ENCODE measurements at regions not wholly inside any gene's neighbourhood (a gene's known extent, or its start where the extent isn't known, plus 50 kb on each side); places are given as distances from the start of the nearest gene placed in this dataset.

DNA sequence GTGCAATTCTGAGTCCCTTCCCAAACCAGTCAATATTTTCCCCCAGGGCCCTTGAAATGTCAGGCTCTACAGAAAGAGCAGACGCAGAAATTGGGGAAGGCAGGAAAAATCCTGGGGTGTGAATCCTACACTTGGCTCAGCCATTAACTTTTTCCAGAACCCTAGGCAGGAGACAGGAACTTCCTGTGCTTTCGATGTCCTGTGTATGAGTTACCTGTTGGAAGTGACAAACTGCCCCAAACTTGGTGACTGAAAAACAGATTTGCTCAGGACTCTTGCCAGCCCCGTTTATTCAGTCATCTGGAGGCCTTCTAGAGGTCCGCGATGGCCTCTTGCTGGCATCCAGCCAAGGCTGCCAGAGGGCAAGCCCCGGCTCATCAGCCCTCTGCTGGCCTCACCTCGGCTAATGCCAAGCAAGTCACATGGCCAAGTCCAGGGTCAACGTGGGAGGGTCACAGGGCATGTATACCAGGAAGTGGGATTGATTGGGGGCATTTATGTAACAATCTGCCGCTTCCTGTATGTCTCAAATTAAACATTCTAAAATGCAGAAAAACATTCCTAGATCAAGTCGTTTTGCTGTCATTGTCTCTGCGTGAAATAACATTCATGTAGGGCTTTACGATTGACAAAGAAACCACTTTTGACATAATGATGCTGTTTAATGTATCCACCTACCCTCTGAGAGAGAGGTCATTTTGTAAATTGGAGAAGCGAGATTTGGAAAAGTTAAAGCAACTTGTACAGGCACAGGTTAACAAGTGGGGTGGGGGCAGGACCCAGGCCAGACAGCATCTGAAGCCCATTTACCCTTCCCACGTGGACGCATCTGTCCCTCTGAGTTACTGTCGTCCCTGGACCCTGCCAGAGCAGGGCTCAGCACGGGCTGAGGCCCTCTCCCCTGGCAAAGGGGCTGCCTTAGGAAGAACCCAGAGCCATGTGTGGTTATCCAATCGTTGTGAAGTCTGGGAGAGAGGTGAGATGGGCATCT is 179.4 kb downstream of the INHBB start:
- no peak overlapping the region for H3K27ac ChIP-seq
- no peak for DNase-seq (ENCODE audit: extremely low spot score in 2 of 2)
- H3K4me3 ChIP-seq, result no peak overlapping the region
- no peaks in the 10 kb centered on the region for H3K36me3 ChIP-seq
- intact Hi-C loops (cut with DNase I), result no loop called here
- no peaks in the 10 kb centered on the region for H3K4me1 ChIP-seq
- H3K9me3 ChIP-seq, result no peaks in the 10 kb centered on the region
- no peaks in the 10 kb centered on the region for H3K27me3 ChIP-seq
- TF ChIP-seq, protein P1, sequence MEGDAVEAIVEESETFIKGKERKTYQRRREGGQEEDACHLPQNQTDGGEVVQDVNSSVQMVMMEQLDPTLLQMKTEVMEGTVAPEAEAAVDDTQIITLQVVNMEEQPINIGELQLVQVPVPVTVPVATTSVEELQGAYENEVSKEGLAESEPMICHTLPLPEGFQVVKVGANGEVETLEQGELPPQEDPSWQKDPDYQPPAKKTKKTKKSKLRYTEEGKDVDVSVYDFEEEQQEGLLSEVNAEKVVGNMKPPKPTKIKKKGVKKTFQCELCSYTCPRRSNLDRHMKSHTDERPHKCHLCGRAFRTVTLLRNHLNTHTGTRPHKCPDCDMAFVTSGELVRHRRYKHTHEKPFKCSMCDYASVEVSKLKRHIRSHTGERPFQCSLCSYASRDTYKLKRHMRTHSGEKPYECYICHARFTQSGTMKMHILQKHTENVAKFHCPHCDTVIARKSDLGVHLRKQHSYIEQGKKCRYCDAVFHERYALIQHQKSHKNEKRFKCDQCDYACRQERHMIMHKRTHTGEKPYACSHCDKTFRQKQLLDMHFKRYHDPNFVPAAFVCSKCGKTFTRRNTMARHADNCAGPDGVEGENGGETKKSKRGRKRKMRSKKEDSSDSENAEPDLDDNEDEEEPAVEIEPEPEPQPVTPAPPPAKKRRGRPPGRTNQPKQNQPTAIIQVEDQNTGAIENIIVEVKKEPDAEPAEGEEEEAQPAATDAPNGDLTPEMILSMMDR (IDR thresholded peaks at IDR 0.05), result no peak
- TF ChIP-seq POLR2AphosphoS5 (IDR thresholded peaks at IDR 0.05; ENCODE audit: insufficient read depth in 1 of 2, low read depth in 1 of 2) (peak in 1 of 2 donors; percentile 51), POLR2A (IDR thresholded peaks at IDR 0.05) (no peak)

GRCh38 chr2:120526047-120526562 is 180.2 kb downstream of the INHBB start:
- no peaks in the 10 kb centered on the region for H3K4me1 ChIP-seq
- H3K4me3 ChIP-seq, result no peak overlapping the region
- DNase-seq (ENCODE audit: extremely low spot score in 2 of 2), result no peak
- no peak overlapping the region for H3K27ac ChIP-seq
- TF ChIP-seq POLR2A (IDR thresholded peaks at IDR 0.05), result no peak
- TF ChIP-seq, protein P1 (IDR thresholded peaks at IDR 0.05), result no peak
- peak; percentile 47 to 59 for TF ChIP-seq POLR2AphosphoS5 (IDR thresholded peaks at IDR 0.05; ENCODE audit: insufficient read depth in 1 of 2, low read depth in 1 of 2)
- no peaks in the 10 kb centered on the region for H3K27me3 ChIP-seq
- no peaks in the 10 kb centered on the region for H3K9me3 ChIP-seq
- no peaks in the 10 kb centered on the region for H3K36me3 ChIP-seq
- intact Hi-C loops (cut with DNase I), result no loop called here

DNA sequence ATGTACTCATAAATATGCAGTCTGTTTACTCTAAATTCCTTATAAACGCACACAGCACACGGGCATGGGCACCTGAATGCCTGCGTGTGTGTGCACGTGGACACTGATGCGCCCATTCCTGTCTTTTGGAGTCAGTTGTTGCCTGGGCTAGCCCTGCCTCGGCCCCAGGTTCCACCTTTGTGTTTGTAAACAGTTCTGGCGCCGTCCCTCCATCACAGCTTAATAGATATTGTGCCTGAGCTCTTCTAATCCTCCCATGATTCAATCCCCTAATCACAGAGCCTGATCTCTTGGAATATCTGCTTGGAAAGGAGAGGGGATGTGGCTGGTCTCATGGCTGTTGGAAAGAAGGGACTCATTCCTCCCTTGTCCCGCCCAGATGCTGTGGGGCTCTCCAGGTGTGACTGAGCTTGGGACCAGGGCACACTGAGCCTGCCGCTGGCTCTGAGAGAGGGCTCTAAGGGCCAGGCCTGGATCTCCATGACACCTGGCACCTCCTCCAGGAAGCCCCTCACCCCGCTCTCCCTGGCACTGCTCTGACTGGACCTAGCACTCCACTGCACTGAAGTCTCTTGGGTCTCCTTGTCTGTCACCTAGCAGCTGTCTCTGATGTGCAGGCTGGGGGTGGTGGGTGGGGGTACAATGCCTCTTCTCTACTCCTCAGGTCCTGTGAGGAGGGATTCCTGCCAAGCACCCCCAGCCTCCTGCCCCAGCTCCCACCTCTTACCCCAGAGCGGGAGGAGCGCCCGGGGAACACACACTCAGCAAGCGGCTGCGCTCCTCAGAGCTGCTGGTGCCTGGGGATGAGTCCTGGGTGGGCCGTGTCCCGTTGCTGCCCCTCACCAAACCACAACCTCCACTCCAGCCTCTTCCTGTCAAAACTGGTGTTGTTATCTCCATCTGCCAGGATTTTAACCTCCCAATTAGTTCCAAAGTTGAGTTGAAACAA is 181.3 kb downstream of the INHBB start:
- intact Hi-C loops (cut with DNase I), result no loop called here
- Histone ChIP-seq H3K4me1 (peaks cover 10% of the 10 kb centered on the region), H3K4me3 (no peak overlapping the region), H3K27me3 (no peaks in the 10 kb centered on the region), H3K36me3 (no peaks in the 10 kb centered on the region), H3K27ac (no peak overlapping the region), H3K9me3 (no peaks in the 10 kb centered on the region)
- DNase-seq (ENCODE audit: extremely low spot score in 2 of 2), result no peak
- TF ChIP-seq POLR2AphosphoS5 (IDR thresholded peaks at IDR 0.05; ENCODE audit: insufficient read depth in 1 of 2, low read depth in 1 of 2), result no peak
- TF ChIP-seq, protein P1 (IDR thresholded peaks at IDR 0.05), result no peak
- TF ChIP-seq POLR2A (IDR thresholded peaks at IDR 0.05), result no peak

DNA sequence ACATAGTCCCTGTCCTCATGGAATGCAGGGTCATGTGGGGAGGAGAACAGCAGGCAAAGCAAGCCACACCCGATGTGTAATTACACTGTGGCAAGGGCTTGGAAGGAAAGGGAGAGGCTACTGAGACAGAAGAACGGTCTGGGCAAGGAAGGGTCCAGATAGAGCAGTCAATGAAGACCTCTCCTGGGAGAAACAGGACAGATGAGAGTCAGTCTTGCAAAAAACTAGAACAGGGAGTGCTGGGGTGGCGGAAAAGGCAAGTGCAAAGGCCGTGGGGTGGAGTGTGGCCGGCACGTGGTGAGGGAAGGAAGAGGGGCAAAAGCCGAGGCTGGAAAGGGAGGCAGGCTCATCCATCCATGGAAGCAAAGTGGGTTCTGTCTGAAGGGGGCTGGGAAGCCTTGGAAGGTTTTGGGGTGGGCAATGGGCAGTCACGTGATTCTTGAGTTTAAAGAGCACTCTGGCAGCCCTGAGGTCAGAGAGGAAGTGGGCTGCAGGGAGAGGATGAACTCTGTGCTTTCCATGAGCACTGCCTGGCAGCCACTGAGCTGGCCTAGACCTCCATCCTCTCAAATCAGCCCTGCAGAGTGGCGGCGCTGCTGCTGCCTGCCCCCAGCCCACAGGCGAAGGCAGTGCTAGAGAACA is 182.2 kb downstream of the INHBB start:
- intact Hi-C loops (cut with DNase I), result no loop called here
- Histone ChIP-seq H3K27me3 (no peaks in the 10 kb centered on the region), H3K27ac (no peak overlapping the region)

More for the DNA sequence above, 182.2 kb downstream of the INHBB start:
- H3K9me3 ChIP-seq, result no peaks in the 10 kb centered on the region
- H3K4me1 ChIP-seq, result peaks cover 18% of the 10 kb centered on the region
- no peaks in the 10 kb centered on the region for H3K36me3 ChIP-seq
- TF ChIP-seq POLR2AphosphoS5 (IDR thresholded peaks at IDR 0.05; ENCODE audit: insufficient read depth in 1 of 2, low read depth in 1 of 2) (no peak), POLR2A (IDR thresholded peaks at IDR 0.05) (no peak)
- TF ChIP-seq, protein P1 (IDR thresholded peaks at IDR 0.05), result no peak
- H3K4me3 ChIP-seq, result no peak overlapping the region
- no peak for DNase-seq (ENCODE audit: extremely low spot score in 2 of 2)

Measured in vagina (tissue), 2 donors.